Ramos (cell line): ENCODE measurements at regions not wholly inside any gene's neighbourhood (a gene's known extent, or its start where the extent isn't known, plus 50 kb on each side); places are given as distances from the start of the nearest gene placed in this dataset.

Experiments used
- in situ Hi-C: fragments of 300-500 bp; cut with MboI; formaldehyde crosslinking; loops from one replicate; pipeline ENCODE4 v1.14.3; 2022; ENCODE audit warnings: low sequenced_read_pairs; ENCODE audit not compliant: unreplicated experiment

DNA sequence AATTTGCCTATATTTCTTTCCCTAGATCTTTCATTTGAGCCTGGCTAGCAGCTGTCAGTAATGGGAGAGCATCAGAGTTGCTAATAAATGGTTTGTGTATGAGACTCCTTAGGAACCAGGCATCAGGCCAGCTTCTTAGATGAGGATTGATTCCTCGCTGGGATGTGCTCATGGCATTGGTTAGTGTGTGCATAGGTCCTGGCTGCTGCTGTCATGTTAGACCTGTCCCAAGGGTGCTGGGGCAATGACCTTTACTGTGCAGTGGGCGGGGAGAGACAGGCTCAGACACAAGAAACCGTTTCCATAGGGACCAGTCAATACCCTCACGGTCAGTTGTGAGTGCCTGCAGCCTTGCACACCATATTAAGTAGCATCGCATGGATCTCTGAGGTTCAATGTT is 112.3 kb upstream of the NR3C1 start:
- in situ Hi-C loops = no loop called here

DNA sequence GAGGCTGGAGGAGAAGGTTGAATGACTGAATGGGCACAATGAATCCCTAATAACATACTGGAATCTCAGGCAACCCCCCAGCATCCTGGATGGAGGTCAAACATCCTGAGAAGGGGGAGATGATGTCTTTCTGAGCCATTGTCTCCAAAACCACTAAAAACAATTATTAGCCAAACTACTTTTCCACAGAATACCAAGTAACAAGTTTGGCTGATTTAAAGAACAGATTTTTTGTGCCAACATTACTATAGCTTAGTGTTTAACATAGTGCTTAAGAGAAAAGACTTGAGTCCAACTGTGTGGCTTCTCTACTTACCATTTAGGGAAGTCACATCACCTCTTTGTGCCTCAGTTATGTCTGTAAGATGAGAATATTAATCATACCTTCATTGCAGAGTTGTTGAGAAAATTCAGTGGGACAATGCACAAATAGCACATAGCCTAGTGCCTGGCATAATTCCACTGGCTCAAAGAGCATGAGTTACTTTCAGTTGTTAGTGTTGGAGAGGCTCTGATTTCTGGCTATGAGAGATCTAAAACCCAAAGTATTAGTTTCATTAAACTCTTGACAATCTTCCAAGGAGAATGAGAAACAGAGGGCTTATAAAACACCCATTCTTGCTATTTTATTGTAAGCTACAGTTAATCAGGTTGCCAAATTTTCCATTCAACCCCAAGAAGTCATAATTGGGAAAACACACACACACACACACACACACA is 111.3 kb upstream of the NR3C1 start:
- in situ Hi-C loops = no loop called here

DNA sequence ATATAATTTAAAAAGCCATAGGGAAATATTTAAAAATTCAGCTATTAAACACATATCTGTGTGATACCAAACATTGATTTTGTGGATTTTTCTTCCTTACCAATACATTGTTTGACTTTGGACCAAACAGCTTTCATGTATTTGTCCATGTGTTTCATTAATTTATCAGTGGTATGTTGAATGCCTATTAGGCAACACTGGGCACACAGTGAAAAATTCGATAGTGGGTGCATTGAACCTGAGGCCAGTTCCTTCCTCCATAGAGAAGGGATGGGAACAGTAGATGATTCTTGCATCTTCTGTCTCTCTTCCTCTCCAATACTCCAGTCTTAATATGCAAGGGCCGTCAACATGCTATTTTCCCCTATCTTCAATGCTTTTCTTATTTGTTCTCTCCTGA is 110.2 kb upstream of the NR3C1 start:
- in situ Hi-C loops = no loop called here

DNA sequence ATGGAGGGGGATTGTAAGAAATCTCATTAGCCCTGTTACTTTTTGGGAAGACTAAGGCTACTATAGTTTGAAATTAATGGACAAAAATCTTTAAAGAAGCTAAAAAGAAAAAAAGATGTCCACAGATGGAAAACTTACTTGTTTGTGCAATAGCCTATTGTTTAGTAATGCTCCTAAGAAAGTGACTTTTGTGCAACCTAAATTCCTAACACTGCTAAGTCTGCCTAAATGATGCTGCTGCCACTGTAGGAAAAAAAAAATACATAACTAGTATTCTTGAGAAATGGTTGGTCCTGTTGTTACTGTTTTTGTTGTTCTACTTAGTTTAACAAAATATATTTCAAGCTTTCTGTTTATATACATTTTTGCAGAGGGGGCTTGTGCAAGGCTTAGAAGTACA is 108.2 kb upstream of the NR3C1 start:
- in situ Hi-C loops = no loop called here

DNA sequence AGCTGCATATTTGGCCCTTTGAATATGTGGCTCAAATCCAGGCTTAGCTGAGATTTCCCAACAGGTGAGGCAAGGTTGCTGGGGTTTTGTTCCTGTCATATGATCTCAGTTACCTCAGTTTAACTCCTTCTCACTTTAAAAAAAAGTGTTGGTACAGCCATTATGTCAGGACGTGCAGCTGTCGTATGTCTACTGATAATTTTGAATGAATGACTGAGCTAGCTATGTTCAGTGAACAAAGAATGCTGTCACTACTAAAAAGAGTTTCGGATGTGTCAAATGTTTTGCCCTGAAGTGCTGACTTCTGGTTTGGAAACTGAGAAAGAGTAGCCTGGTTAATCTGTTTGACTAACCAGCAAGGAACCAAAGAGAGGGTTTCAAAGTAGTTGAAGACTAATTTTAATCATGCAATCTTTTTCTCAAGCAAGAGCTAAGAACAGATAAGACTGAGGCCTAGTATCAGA is 106.3 kb upstream of the NR3C1 start:
- in situ Hi-C loops = no loop called here

GRCh38 chr5:143506836-143507552 is 103.5 kb upstream of the NR3C1 start:
- in situ Hi-C loops = no loop called here

- in situ Hi-C loops = no loop called here
Measured at GRCh38 chr5:143505934-143506333, 102.4 kb upstream of the NR3C1 start.

DNA sequence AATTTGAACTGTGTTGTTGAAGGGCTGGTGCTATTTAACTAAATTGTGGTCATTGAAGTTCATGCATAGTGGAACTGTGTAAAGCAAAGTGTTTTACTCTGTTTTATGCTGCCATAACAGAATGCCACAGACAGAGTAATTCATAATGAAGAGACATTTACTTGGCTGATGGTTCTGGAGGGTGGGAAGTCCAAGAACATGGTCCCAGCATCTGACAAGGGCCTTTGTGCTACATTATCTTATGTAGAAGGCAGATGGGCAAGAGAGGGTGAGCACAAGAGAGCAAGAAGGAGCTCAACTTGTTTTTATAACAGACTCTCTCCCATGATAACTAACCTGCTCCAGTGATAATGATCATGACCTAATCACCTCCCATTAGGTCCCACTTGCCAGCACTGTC is 101.9 kb upstream of the NR3C1 start:
- in situ Hi-C loops = no loop called here

DNA sequence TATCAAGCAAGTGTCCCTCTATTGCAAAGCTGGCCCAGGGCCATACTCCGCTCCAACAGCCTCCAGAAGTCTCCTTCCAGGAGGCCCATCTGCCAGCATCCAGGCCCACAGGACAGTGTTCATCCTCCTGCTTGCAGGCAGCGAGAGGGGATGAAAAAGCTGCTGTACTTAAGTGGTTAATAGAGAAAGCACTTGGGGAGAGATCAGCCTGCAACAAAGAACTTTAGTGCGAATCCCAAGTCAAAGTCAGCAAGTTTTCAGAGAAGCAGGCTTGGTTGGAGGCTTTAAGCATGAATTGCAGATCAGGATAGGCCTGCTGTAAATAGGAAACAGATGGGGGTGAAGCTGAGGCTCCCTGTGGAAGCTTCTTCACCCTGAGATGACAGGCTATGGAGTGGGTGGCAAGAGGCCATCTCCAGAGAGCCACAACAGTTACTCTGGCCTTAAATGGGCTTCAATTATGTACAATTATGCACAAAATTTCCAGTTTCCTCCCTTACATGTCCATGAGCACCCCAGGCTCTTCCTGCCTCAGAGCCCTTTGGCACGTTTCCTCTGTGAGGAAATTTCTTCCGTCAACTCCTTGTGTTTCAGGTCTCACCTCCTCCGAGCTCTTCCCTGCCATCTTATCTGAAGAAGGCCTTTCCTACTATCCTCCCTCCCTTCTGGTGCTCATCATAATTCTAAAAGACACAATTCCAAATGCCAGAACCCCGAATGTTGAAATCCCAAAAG is 98.0 kb upstream of the NR3C1 start:
- in situ Hi-C loops = no loop called here

DNA sequence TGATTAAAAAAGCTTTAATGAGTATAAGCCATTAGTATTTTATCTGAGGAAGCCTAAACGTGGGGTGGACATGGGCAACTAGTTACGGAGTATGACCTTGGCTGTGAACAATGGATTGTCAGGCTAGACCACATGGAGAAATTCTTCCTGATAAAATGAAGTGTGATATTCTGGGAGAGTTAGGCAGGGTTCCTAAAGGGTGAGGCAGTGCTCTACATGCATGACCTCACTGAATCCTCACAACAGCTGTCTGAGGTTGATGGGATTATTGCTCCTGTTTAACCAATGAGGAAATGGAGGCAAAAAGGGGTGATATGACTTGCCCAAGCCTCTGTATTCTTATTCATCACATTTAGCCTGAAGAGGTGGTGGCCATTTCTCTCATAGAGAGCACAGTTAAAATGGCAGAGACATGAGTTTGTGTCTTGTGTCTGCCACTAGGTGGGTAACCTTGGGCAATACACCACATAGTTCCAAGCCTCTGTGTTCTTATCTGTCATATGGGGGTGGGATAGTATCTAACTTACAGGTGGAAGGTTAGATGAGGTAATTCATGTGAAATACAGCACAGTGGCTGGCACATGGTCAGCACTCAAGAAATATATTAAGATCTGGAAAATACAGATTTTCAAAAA is 96.1 kb upstream of the NR3C1 start:
- in situ Hi-C loops = no loop called here

DNA sequence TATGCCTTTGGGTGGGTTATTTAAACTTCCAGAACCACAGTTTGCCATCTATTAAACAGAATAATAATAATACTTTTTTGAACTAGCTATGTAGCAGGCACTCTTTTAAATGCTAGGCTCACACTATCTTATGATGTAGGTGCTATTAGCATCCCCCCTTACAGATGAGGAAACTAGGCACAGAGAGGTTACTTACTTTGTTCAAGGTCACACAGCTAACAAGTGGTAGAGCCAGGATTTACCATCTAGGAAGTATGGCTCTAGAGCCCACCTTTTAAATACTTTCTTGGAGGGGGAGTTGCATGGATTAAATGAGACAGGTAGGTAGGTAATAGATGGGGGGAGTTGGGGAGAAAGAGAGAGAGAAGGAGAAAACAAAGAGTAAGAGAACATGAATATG is 95.3 kb upstream of the NR3C1 start:
- in situ Hi-C loops = no loop called here

GRCh38 chr5:143497749-143498148 is 94.3 kb upstream of the NR3C1 start:
- in situ Hi-C loops = no loop called here

DNA sequence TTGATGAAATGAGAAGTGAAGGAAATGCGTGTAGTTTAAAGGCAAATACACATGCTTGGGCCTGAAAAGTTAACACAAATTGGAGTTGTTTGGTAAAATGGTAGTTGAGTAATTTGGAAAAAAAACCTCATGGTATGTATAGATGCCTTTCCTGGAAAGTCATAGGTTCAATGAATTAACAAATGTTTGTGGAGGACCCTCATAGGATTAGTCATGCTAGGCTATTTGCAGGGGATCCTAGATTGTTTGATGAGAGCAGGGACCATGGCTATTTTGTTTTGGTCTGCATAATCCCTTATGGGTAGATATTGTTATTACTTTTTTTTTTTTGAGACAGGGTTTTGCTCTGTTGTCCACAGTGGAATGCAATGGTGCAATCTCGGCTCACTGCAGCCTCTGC is 93.5 kb upstream of the NR3C1 start:
- in situ Hi-C loops = no loop called here

GRCh38 chr5:143495821-143496275 is 92.4 kb upstream of the NR3C1 start:
- in situ Hi-C loops = no loop called here

- in situ Hi-C loops = no loop called here
Measured at GRCh38 chr5:143495110-143495509, 91.6 kb upstream of the NR3C1 start.

DNA sequence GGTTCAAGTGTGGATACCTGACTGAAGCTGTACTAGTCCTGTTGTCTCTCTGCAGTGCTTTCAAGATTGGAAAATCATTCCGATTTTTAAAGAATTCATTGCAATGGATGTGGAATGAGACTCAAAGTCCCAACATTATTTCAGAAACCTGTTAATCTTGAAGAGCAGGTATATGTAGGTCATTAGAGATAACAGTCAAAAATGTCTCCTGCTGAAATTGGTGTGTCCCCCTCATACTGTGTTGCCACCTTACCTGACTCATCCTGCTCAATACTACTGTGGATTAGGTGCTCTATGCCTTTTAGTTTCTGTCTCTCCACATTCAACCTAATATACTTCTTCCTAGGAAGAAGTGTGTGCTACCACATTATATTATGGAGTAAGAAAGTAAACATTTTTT is 91.1 kb upstream of the NR3C1 start:
- in situ Hi-C loops = no loop called here

- in situ Hi-C loops = no loop called here
Measured at GRCh38 chr5:143494162-143494561, 90.7 kb upstream of the NR3C1 start.

- in situ Hi-C loops = no loop called here
Measured at GRCh38 chr5:143492783-143493182, 89.3 kb upstream of the NR3C1 start.

DNA sequence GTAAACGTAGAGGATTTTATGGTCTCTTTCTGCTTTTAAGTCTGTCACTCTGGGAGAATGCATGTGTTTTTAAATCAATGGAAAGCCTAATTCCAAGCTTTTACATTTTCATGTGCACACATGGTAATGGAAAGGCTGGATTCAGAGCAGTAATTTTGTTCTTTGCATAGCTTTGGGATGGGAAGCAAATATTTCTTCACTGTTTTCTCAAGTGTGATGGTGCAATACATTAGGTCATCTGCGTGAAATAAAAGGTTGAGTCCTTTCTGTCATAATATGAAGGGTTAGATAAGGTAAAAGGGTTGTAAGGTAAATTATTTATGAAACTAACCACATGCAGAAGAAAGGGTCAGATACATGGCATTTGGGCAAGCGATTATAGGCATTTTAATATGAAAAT is 88.2 kb upstream of the NR3C1 start:
- in situ Hi-C loops = no loop called here

- in situ Hi-C loops = no loop called here
Measured at GRCh38 chr5:143488381-143488780, 84.9 kb upstream of the NR3C1 start.

DNA sequence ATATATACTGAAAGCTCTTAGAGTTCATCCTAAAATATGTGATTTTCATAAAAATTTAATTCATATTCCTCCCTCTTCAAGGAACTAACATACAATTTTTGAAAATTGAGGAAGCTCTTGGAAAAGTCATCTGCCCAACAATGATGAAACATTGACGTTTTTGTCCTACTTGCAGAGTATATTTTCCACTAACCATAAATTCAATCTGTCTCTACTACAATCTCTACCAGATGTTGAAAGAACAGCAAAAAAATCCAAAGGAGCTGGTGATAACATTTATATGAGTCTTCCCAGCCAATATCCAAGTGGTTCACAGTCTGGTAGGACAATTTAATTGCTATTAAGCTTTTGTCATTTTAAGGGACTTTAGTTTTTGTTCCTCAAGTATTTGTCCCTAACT is 81.1 kb upstream of the NR3C1 start:
- in situ Hi-C loops = no loop called here
